HG02763 (cell line): ENCODE measurements at regions not wholly inside any gene's neighbourhood (a gene's known extent, or its start where the extent isn't known, plus 50 kb on each side); places are given as distances from the start of the nearest gene placed in this dataset.
"Not testable (repeated sequence)": the region's sequence is repeated elsewhere in the genome, so short reads cannot be mapped to it uniquely, and the experiment has no call there.

Source experiments
- ATAC-seq: cut with Tn5 transposase; IDR thresholded peaks from one replicate; pipeline ENCODE4 v1.9.1; 2021; ENCODE audit warnings: mild to moderate bottlenecking, moderate library complexity; ENCODE audit not compliant: unreplicated experiment

GRCh38 chr11:103584021-103584420, 452.4 kb upstream of the DDI1 start:
- ATAC-seq = no peak

GRCh38 chr11:103584720-103585119, 451.7 kb upstream of the DDI1 start:
- ATAC-seq = no peak

- ATAC-seq = no peak
These were observed 451.0 kb upstream of the DDI1 start for GRCh38 chr11:103585401-103585800.

GRCh38 chr11:103585911-103586310, 450.5 kb upstream of the DDI1 start:
- no peak for ATAC-seq

GRCh38 chr11:103586756-103587155, 449.7 kb upstream of the DDI1 start:
- no peak for ATAC-seq

- no peak for ATAC-seq
These were observed 448.3 kb upstream of the DDI1 start for GRCh38 chr11:103587901-103588788.

- ATAC-seq = no peak
These were observed 444.9 kb upstream of the DDI1 start for GRCh38 chr11:103591554-103591953.

GRCh38 chr11:103594283-103594682, 442.2 kb upstream of the DDI1 start:
- ATAC-seq = no peak

- ATAC-seq = no peak
These were observed 440.1 kb upstream of the DDI1 start for GRCh38 chr11:103596315-103596714.

GRCh38 chr11:103601225-103601846, 435.1 kb upstream of the DDI1 start:
- peak; percentile 93 for ATAC-seq

- no peak for ATAC-seq
These were observed 433.6 kb upstream of the DDI1 start for GRCh38 chr11:103602840-103603239.

- no peak for ATAC-seq
These were observed 432.1 kb upstream of the DDI1 start for GRCh38 chr11:103604310-103604709.

GRCh38 chr11:103608566-103608965, 427.9 kb upstream of the DDI1 start:
- ATAC-seq = no peak

GRCh38 chr11:103609117-103610066, 427.0 kb upstream of the DDI1 start:
- no peak for ATAC-seq

- ATAC-seq = no peak
These were observed 426.0 kb upstream of the DDI1 start for GRCh38 chr11:103610435-103610834.

GRCh38 chr11:103611526-103612260, 424.7 kb upstream of the DDI1 start:
- ATAC-seq = not testable (repeated sequence)

GRCh38 chr11:103612451-103612850, 424.0 kb upstream of the DDI1 start:
- ATAC-seq = not testable (repeated sequence)

- not testable (repeated sequence) for ATAC-seq
These were observed 419.9 kb upstream of the DDI1 start for GRCh38 chr11:103616586-103616985.

GRCh38 chr11:103618528-103618927, 417.9 kb upstream of the DDI1 start:
- no peak for ATAC-seq

- ATAC-seq = no peak
These were observed 417.0 kb upstream of the DDI1 start for GRCh38 chr11:103619480-103619879.
